DOHH2 (cell line): ENCODE measurements at regions not wholly inside any gene's neighbourhood (a gene's known extent, or its start where the extent isn't known, plus 50 kb on each side); places are given as distances from the start of the nearest gene placed in this dataset.

Source experiments
- CTCF ChIP-seq: fragments of 200-600 bp; sonication (generic); IDR thresholded peaks from one replicate; pipeline ENCODE4 v1.5.1; 2014; ENCODE audit warnings: antibody characterized with exemption, mild to moderate bottlenecking, low read depth, low read length; ENCODE audit not compliant: poor library complexity, severe bottlenecking
- EZH2phosphoT487 ChIP-seq: fragments of 200-600 bp; sonication (generic); IDR thresholded peaks from 2 replicates; pipeline ENCODE4 v1.6.1; 2017; ENCODE audit warnings: borderline replicate concordance, mild to moderate bottlenecking, antibody characterized with exemption, low read length, moderate library complexity, mixed read lengths

- TF ChIP-seq CTCF (no peak), EZH2phosphoT487 (no peak)
These were observed 55.0 kb upstream of the CERS6 start for GRCh38 chr2:168401048-168401556.
